HG03575 (cell line): ENCODE measurements at regions not wholly inside any gene's neighbourhood (a gene's known extent, or its start where the extent isn't known, plus 50 kb on each side); places are given as distances from the start of the nearest gene placed in this dataset.

Source experiments
- ATAC-seq: cut with Tn5 transposase; IDR thresholded peaks from one replicate; pipeline ENCODE4 v1.9.1; 2021; ENCODE audit not compliant: unreplicated experiment, insufficient number of reproducible peaks, low FRiP score; ENCODE audit errors: extremely low read depth

GRCh38 chr11:42075180-42075579 lies 615.7 kb upstream of the LRRC4C start:
- ATAC-seq, result no peak

GRCh38 chr11:42077794-42078193 lies 618.3 kb upstream of the LRRC4C start:
- no peak for ATAC-seq

- ATAC-seq, result no peak
These were observed 626.3 kb upstream of the LRRC4C start for GRCh38 chr11:42085736-42086135.

- ATAC-seq, result no peak
These were observed 634.1 kb upstream of the LRRC4C start for GRCh38 chr11:42093541-42093940.

GRCh38 chr11:42098075-42098474 lies 638.6 kb upstream of the LRRC4C start:
- no peak for ATAC-seq

GRCh38 chr11:42112866-42113265 lies 653.4 kb upstream of the LRRC4C start:
- ATAC-seq, result no peak

GRCh38 chr11:42114927-42115326 lies 655.5 kb upstream of the LRRC4C start:
- ATAC-seq, result no peak

- no peak for ATAC-seq
These were observed 679.0 kb upstream of the LRRC4C start for GRCh38 chr11:42138454-42138853.

- ATAC-seq, result no peak
These were observed 685.9 kb upstream of the LRRC4C start for GRCh38 chr11:42145311-42145710.

- ATAC-seq, result no peak
These were observed 702.4 kb upstream of the LRRC4C start for GRCh38 chr11:42161886-42162285.

- ATAC-seq, result no peak
These were observed 709.7 kb upstream of the LRRC4C start for GRCh38 chr11:42169191-42169590.

GRCh38 chr11:42170601-42171000 lies 711.1 kb upstream of the LRRC4C start:
- no peak for ATAC-seq

GRCh38 chr11:42171046-42171445 lies 711.6 kb upstream of the LRRC4C start:
- ATAC-seq, result no peak

GRCh38 chr11:42172441-42172840 lies 713.0 kb upstream of the LRRC4C start:
- ATAC-seq, result no peak

GRCh38 chr11:42175203-42175602 lies 715.8 kb upstream of the LRRC4C start:
- no peak for ATAC-seq

GRCh38 chr11:42179216-42179615 lies 719.8 kb upstream of the LRRC4C start:
- no peak for ATAC-seq

- no peak for ATAC-seq
These were observed 736.0 kb upstream of the LRRC4C start for GRCh38 chr11:42195289-42196013.

GRCh38 chr11:42200311-42200710 lies 740.9 kb upstream of the LRRC4C start:
- no peak for ATAC-seq

GRCh38 chr11:42201603-42202148 lies 742.2 kb upstream of the LRRC4C start:
- no peak for ATAC-seq

- ATAC-seq, result no peak
These were observed 746.1 kb upstream of the LRRC4C start for GRCh38 chr11:42205518-42205917.

- no peak for ATAC-seq
These were observed 766.2 kb upstream of the LRRC4C start for GRCh38 chr11:42225664-42226063.
